HepG2 (cell line): ENCODE measurements at regions not wholly inside any gene's neighbourhood (a gene's known extent, or its start where the extent isn't known, plus 50 kb on each side); places are given as distances from the start of the nearest gene placed in this dataset.
A peak's percentile ranks its signal among the peaks of the same experiment; 100 is the strongest.

Source experiments
- ATAC-seq: fragments of 200-7000 bp; cut with Tn5 transposase; 3 replicates; pipeline ENCODE4 v1.9.1; 2020; ENCODE audit warnings: mild to moderate bottlenecking, moderate library complexity
- BruUV-seq: library from RNA; stranded (reverse); fragments of 400-500 nt; replicated peaks from 2 replicates; lab custom pipeline; 2021; lab: Mats Ljungman, UMichigan
- CTCF ChIA-PET: fragments of 300-600 bp; formaldehyde crosslinking; extraction: SDS; loops from one replicate; lab custom pipeline; 2021; ENCODE audit warnings: low total read pairs, inconsistent platforms, low intra/inter-chr PET ratio; lab: Yijun Ruan, JAX
- POLR2A ChIA-PET: fragments of 350-600 bp; sonication (Branson Sonifier 250); formaldehyde crosslinking; loops from one replicate; lab custom pipeline; 2020; ENCODE audit warnings: antibody characterized with exemption, inconsistent platforms; lab: Yijun Ruan, JAX
- DNase-seq: peaks from one replicate; pipeline ENCODE4 v3.0.0-alpha.2; 2015; ENCODE audit warnings: low spot score
- FAIRE-seq: peaks from 3 replicates; lab custom pipeline; 2011; peaks lifted over from hg19 to GRCh38; lab: Jason Lieb, UNC
- H2AFZ ChIP-seq: one replicate; pipeline ENCODE4 v1.6.1; 2011; ENCODE audit warnings: low read length, inconsistent platforms
- H3K27ac ChIP-seq: fragments of 300-600 bp; 3 replicates; pipeline ENCODE4 v1.8.0; 2011; ENCODE audit warnings: mixed run types, mild to moderate bottlenecking, mixed read lengths, low read length, inconsistent platforms; ENCODE audit not compliant: insufficient read depth; ENCODE audit errors: extremely low read length
- H3K27me3 ChIP-seq, 2 experiments: fragments of 200-600 bp in 1 of 2; 2 replicates in 1 of 2; 3 replicates in 1 of 2; pipeline versions ENCODE4 v1.6.0 to v1.8.0; 2011; ENCODE audit warnings: low read length in 2 of 2, mild to moderate bottlenecking in 2 of 2, moderate library complexity in 2 of 2, inconsistent platforms in 1 of 2; ENCODE audit not compliant: insufficient read depth in 2 of 2, control insufficient read depth in 1 of 2
- H3K36me3 ChIP-seq, 2 experiments: fragments of 200-600 bp in 1 of 2; replicated peaks in 1 of 2; 2 replicates in 1 of 2; 3 replicates in 1 of 2; pipeline versions ENCODE4 v1.5.1 to v1.8.0; 2011; ENCODE audit warnings: low read length in 2 of 2, inconsistent platforms in 1 of 2; ENCODE audit not compliant: insufficient read depth in 2 of 2, control insufficient read depth in 1 of 2
- H3K4me1 ChIP-seq: 2 replicates; pipeline ENCODE4 v1.5.1; 2012; ENCODE audit warnings: low read length, inconsistent platforms; ENCODE audit not compliant: insufficient read depth
- H3K4me2 ChIP-seq: 2 replicates; pipeline ENCODE4 v1.6.0; 2011; ENCODE audit warnings: low read depth, low read length, inconsistent platforms
- H3K4me3 ChIP-seq, 3 experiments: fragments of 200-600 bp in 1 of 3; sonication (generic), shearing (Covaris generic) in 1 of 3; replicated peaks in 1 of 3; 2 replicates each; pipeline ENCODE4 v1.5.1; 2011 to 2016; ENCODE audit warnings: low read length in 3 of 3, inconsistent platforms in 2 of 3, low read depth in 2 of 3, mild to moderate bottlenecking in 2 of 3, control low read depth in 1 of 3, mixed read lengths in 1 of 3; ENCODE audit not compliant: insufficient read depth in 1 of 3
- H3K79me2 ChIP-seq: one replicate; pipeline ENCODE4 v1.6.1; 2011; ENCODE audit warnings: low read length, inconsistent platforms; ENCODE audit not compliant: insufficient read depth
- H3K9ac ChIP-seq: 2 replicates; pipeline ENCODE4 v1.6.0; 2011; ENCODE audit warnings: mild to moderate bottlenecking, low read depth, low read length, inconsistent platforms; ENCODE audit not compliant: insufficient read depth
- H3K9me3 ChIP-seq: 2 replicates; pipeline ENCODE4 v1.5.1; 2012; ENCODE audit warnings: mild to moderate bottlenecking, low read length
- H4K20me1 ChIP-seq: 2 replicates; pipeline ENCODE4 v1.6.0; 2011; ENCODE audit warnings: inconsistent platforms, mild to moderate bottlenecking, low read length, moderate library complexity; ENCODE audit not compliant: insufficient read depth
- DDIT3 ChIP-seq: sonication (generic); formaldehyde crosslinking; IDR thresholded peaks from 2 replicates; pipeline ENCODE4 v1.4.0; 2020; ENCODE audit warnings: mild to moderate bottlenecking, missing genetic modification reagents
- DNMT3B ChIP-seq: conservative IDR thresholded peaks from 2 replicates; pipeline ENCODE4 v1.6.1; 2016; ENCODE audit warnings: missing biosample characterization, control low read depth
- EED ChIP-seq: sonication (generic); formaldehyde crosslinking; IDR thresholded peaks from 2 replicates; pipeline ENCODE4 v1.5.0; 2020; ENCODE audit warnings: mild to moderate bottlenecking, missing genetic modification reagents
- GZF1 ChIP-seq: sonication (generic); formaldehyde crosslinking; IDR thresholded peaks from 2 replicates; pipeline ENCODE4 v1.5.1; 2020; ENCODE audit warnings: mild to moderate bottlenecking, missing genetic modification reagents
- KAT7 ChIP-seq: IDR thresholded peaks from 2 replicates; pipeline ENCODE4 v1.6.1; 2018; ENCODE audit warnings: borderline replicate concordance, missing compliant biosample characterization
- NR2F6 ChIP-seq, 2 experiments: IDR thresholded peaks; 2 replicates each; pipeline ENCODE4 v1.6.1; 2016; ENCODE audit warnings: antibody characterized with exemption in 1 of 2, mild to moderate bottlenecking in 1 of 2
- POGK ChIP-seq: sonication (generic); formaldehyde crosslinking; conservative IDR thresholded peaks from 2 replicates; pipeline ENCODE4 v1.8.0; 2022; ENCODE audit warnings: mild to moderate bottlenecking, moderate library complexity, missing genetic modification reagents
- RARG ChIP-seq: sonication (generic); formaldehyde crosslinking; IDR thresholded peaks from 2 replicates; pipeline ENCODE4 v1.4.0; 2020; ENCODE audit warnings: low read depth, mild to moderate bottlenecking, missing genetic modification reagents
- SPEN ChIP-seq: sonication (generic); formaldehyde crosslinking; IDR thresholded peaks from 2 replicates; pipeline ENCODE4 v1.5.1; 2020; ENCODE audit warnings: low read depth, mild to moderate bottlenecking, missing genetic modification reagents
- TRIM22 ChIP-seq: fragments of 450-650 bp; IDR thresholded peaks from 2 replicates; pipeline ENCODE4 v1.6.1; 2017
- ZNF431 ChIP-seq: sonication (generic); formaldehyde crosslinking; IDR thresholded peaks from 2 replicates; pipeline ENCODE4 v1.9.0; 2022; ENCODE audit warnings: missing genetic modification reagents, low read depth, mild to moderate bottlenecking, borderline replicate concordance
- ZNF546 ChIP-seq: sonication (generic); formaldehyde crosslinking; conservative IDR thresholded peaks from 2 replicates; pipeline ENCODE4 v1.8.1; 2023; ENCODE audit warnings: mild to moderate bottlenecking, missing genetic modification reagents
- ZNF570 ChIP-seq: sonication (generic); formaldehyde crosslinking; IDR thresholded peaks from 2 replicates; pipeline ENCODE4 v1.4.0; 2020; ENCODE audit warnings: mild to moderate bottlenecking, missing genetic modification reagents, borderline replicate concordance
- ZNF766 ChIP-seq: sonication (generic); formaldehyde crosslinking; IDR thresholded peaks from 2 replicates; pipeline ENCODE4 v1.5.0; 2020; ENCODE audit warnings: missing genetic modification reagents, borderline replicate concordance
- ZNF768 ChIP-seq: sonication (generic); formaldehyde crosslinking; IDR thresholded peaks from 2 replicates; pipeline ENCODE4 v1.4.0; 2020; ENCODE audit warnings: missing genetic modification reagents
- WGBS: methylation state at CpG from one replicate; pipeline ENCODE4 v1.1.6; 2017; ENCODE audit warnings: low lambda C conversion rate; 5-methylcytosine and 5-hydroxymethylcytosine counted together
- in situ Hi-C: cut with HindIII; loops from 2 replicates; pipeline ENCODE4 v1.10.0; 2017; ENCODE audit warnings: low pct_unique_long_range_greater_than_20kb; ENCODE audit not compliant: extremely low pct_ligation_motif_present
- intact Hi-C: fragments of 100-400 bp; cut with micrococcal nuclease; formaldehyde crosslinking; loops from one replicate; pipeline ENCODE4 v1.10.0; 2022; ENCODE audit not compliant: unreplicated experiment

- peaks cover 2 to 10% of the 10 kb centered on the region in 2 experiments; a peak in 2 of 5 replicates for H3K27me3 ChIP-seq
- no TSS peak for BruUV-seq
- H3K27ac ChIP-seq = no peak overlapping the region
- 28% methylated on average over 16 of the region's 16 CpGs for WGBS
- H3K4me2 ChIP-seq = peak overlapping the region; percentile 74
- H3K9me3 ChIP-seq = no peaks in the 10 kb centered on the region
- TF ChIP-seq KAT7 (CRISPR knock-in tag) = no peak
- no peak for TF ChIP-seq DNMT3B (CRISPR knock-in tag)
- TF ChIP-seq NR2F6 (IDR thresholded peaks at IDR 0.05) = no peak
- no peak for TF ChIP-seq NR2F6 (CRISPR knock-in tag; IDR thresholded peaks at IDR 0.05)
- no peak for TF ChIP-seq DDIT3 (CRISPR knock-in tag)
- TF ChIP-seq EED (CRISPR knock-in tag) = no peak
- TF ChIP-seq SPEN (CRISPR knock-in tag) = no peak
- 0 out of 2 replicates have a peak, but pooled peaks have one; percentile 5 for TF ChIP-seq ZNF431 (CRISPR knock-in tag)
- no peak for TF ChIP-seq ZNF546 (CRISPR knock-in tag)
- 0 out of 2 replicates have a peak, but pooled peaks have one; percentile 8 for TF ChIP-seq ZNF766 (CRISPR knock-in tag)
- no peak; the same call in 1 of the 2 replicates for TF ChIP-seq POGK (CRISPR knock-in tag)
- no peak for TF ChIP-seq ZNF570 (CRISPR knock-in tag)
- TF ChIP-seq GZF1 = no peak
- peak; percentile 89 for TF ChIP-seq ZNF768 (CRISPR knock-in tag)
- no peak for TF ChIP-seq TRIM22
- TF ChIP-seq RARG (CRISPR knock-in tag) = no peak
- DNase-seq (no peak), ATAC-seq (peak; percentile 21; the same call in 2 of the 3 replicates), FAIRE-seq (no peak)
- intact Hi-C loops = loop anchor here (1.0 kb wide), 2 partner anchors 72 to 148 kb away; no protein-coding TSS in a partner anchor
- CTCF ChIA-PET = interaction anchor here (2.1 kb wide), 1 partner anchor 72 kb away, joined by 28 read pairs; no protein-coding TSS in a partner anchor
- no peaks in the 10 kb centered on the region for H3K79me2 ChIP-seq
- peak overlapping the region in 2 of 3 experiments; percentile 10 to 63; a peak in 1 of 6 replicates for H3K4me3 ChIP-seq
- POLR2A ChIA-PET = no interaction called here
- H3K4me1 ChIP-seq = no peaks in the 10 kb centered on the region
- in situ Hi-C loops = loop anchor here (5.0 kb wide), 1 partner anchor 71 kb away; no protein-coding TSS in a partner anchor
- H4K20me1 ChIP-seq = no peaks in the 10 kb centered on the region
- H3K36me3 ChIP-seq = no peaks in the 10 kb centered on the region
- H2AFZ ChIP-seq = no peak overlapping the region
- 0 out of 2 replicates have a peak overlapping the region, but pooled peaks have one; percentile 3 for H3K9ac ChIP-seq
Observed at GRCh38 chr12:125331342-125332052, 266.3 kb downstream of the AACS start.
